SIG-M5 treated with dmso at 0.1 percent for 504 hours (cell line): ENCODE measurements at regions not wholly inside any gene's neighbourhood (a gene's known extent, or its start where the extent isn't known, plus 50 kb on each side); places are given as distances from the start of the nearest gene placed in this dataset.

ENCODE experiments used
- DNase-seq: peaks from one replicate; lab custom pipeline; 2025; ENCODE audit not compliant: unreplicated experiment; lab: John Stamatoyannopoulos, UW

- DNase-seq = no peak
These were observed 230.0 kb upstream of the MTNR1B start for GRCh38 chr11:92739491-92739890.

DNA sequence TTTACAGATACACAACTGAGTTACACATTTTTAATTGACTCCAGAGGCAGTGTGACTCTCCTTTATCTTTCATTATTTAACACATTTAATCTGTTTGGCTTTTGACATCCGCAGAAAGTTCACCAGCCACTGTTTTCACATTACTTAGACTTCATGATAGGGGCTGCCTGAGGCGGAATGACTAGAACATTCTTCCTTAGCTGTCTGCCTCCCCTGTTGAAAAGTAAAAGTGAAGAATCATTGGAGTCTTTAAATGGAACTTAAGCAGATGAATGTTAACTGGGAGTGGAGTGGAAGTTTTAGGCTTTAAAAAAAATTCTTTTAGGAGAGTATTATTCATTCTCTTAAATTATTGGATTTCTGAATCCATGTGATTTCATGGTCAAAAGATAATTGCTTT is 229.2 kb upstream of the MTNR1B start:
- no peak for DNase-seq

- DNase-seq = no peak
These were observed 224.4 kb upstream of the MTNR1B start for GRCh38 chr11:92744929-92745585.

- DNase-seq = no peak
These were observed 218.7 kb upstream of the MTNR1B start for GRCh38 chr11:92750794-92751193.

DNA sequence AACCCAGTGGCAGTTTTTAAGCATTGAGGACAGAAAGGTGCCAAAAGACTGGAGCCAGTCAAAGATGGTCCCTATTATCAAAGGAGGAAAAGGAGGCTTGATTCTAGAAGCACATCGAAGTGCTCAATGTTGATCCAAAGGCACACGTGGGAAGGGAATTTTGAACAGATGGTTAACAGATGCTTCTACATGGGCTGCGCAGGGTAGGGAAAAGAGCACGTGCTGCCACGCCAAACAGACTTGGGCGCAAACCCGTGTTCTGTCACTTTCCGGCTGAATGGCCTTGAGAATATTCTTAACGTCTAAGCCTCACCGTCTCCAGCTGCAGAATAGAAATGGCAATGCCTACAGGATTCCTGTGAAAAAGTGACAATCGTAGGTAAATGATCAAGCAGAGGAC is 217.9 kb upstream of the MTNR1B start:
- DNase-seq = no peak

- no peak for DNase-seq
These were observed 217.3 kb upstream of the MTNR1B start for GRCh38 chr11:92752122-92752521.

DNA sequence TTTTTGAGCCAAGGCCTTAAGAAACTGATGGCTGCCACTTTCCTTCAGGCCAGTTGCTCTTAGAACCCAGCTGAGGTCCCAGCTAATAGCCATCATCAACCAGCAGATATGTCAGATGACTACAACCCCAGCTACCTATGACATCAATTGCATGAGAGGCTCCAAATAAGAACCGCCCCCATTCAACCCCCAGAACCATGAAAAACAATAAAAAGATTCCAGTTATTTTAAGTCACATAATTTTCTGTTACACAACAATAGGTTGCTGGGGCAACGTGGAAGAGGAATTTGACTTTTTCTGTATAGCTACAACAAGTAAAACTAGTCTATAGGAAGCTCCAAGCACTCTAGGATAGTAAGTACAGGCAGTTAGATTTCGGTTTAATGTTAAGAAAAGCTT is 216.3 kb upstream of the MTNR1B start:
- no peak for DNase-seq

- no peak for DNase-seq
These were observed 211.1 kb upstream of the MTNR1B start for GRCh38 chr11:92758241-92758780.

GRCh38 chr11:92759571-92760214 is 209.8 kb upstream of the MTNR1B start:
- no peak for DNase-seq

DNA sequence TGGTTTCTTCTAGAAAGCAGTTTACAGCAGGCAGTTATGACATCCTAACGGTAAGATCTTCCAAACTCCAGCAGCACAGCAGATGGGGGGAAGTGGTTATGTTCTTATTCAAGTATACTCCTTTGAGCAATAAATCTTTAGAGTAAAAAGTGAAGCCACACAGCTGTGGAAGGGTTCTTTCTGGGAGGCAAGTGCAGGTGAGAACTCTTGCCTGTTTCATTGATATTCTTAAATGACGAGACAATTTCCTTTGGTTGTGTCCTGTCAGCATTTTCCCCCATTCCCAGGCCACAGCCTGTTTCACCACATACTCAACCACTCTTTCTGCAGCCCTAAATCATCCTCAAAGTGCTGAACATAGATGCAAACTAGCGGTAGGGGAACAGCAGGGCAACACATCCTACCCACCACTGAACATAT is 207.3 kb upstream of the MTNR1B start:
- no peak for DNase-seq

GRCh38 chr11:92763336-92763735 is 206.1 kb upstream of the MTNR1B start:
- no peak for DNase-seq

GRCh38 chr11:92764128-92764527 is 205.3 kb upstream of the MTNR1B start:
- DNase-seq = no peak

DNA sequence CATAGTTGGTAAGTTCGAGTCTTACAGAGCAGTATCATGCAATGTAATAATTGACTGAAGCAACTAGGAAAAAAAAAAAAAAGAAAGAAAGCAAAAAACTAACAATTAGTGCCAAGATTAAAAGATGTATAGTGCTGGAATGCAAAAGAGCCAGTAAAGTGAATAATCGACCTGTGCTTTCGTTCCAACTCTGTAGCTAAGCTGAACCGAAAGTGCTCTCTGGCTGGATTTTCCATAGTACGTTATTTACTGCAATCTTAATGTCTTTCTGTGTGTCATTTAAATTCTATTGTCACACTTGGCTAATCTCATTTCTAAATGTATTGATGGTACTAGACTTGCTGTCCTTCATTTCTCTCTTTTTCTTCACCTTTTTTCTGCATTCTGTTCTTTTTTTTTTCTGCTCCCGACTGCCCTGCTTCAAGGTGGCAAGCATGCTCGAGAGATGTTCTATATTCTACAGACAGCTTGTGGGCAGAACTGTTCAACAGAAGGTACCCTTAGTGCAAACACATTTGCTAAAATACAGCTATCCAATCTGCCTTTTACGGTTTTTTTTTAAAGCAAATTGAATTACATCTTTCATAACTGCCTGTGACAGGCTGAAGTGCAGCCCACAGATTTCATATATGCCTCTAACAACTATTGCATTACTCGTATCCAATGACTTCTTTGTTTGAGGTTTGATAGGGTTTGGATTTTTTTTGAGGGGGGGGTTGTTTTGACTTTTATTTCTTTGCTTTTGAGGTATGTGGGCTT is 204.2 kb upstream of the MTNR1B start:
- DNase-seq = no peak

DNA sequence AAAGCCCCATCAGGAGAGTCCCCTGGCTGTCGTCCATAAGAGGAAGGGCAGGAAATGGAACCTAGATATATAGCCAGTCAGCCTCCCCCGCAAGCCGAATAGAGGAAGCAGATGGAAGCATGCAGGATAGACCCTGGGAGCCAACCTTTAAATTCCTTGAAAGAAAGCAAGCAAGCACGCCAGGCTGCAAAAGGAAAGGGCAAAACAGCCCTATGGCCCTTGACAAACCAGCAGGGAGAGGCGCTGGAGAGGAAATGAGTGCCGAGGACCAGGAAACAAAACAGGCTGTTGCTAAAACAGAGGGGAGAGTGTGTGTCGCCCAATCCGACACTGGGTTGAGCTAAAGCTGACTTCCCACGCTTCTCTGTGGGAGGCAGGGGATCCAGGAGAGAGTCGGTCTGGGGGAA is 203.5 kb upstream of the MTNR1B start:
- no peak for DNase-seq

DNA sequence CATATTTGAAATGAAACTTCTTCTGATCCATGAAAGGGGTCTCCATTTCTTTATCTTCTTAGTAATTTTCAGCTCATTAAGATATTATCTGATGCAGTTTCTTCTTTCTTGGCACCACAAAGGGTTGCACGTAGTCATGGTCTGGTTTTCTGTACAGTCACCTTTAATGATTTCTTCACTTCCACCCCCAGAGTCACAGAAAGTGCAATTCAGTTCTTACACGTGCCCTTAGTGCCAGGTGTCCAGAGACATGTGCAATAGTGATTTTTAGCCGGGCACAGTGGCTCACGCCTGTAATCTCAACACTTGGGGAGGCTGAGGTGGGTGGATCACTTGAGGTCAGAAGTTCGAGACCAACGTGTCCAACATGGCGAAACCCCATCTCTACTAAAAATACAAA is 202.8 kb upstream of the MTNR1B start:
- DNase-seq = no peak

- no peak for DNase-seq
These were observed 202.0 kb upstream of the MTNR1B start for GRCh38 chr11:92767416-92767815.

DNA sequence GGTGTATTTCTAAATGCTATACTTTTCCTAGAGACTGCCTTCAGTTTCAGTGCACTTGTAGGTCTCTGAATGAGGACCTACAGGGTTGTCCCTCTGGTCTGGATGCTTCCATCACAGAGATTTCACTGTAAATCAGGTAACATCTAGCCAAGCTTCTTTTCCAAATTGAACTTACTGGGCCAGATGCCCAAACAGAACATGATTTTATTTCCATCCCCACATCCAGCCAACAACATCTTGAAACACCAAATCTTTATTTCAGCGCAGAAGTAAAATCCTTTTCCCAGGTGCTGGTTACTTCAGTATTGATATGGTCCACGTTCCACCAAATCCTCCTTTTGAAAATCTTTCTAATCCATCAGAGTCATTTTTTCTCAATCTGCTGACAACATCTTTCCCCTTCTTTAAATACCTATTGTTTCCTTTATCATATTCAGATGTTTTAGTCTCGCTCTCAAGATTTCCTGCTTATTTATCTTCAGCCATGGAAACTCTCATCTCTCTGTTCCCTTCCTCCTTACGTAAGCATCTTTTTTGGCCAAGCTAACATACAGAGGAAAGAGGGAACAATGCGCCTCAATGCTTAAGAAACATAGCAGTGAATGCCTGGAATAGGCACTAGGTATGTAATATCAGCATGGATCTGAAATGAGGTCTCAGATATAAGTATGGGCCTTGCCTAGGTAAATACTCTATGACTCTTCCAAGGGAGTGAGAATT is 201.2 kb upstream of the MTNR1B start:
- DNase-seq = no peak

- no peak for DNase-seq
These were observed 200.3 kb upstream of the MTNR1B start for GRCh38 chr11:92769112-92769511.

- no peak for DNase-seq
These were observed 199.0 kb upstream of the MTNR1B start for GRCh38 chr11:92770419-92770818.

DNA sequence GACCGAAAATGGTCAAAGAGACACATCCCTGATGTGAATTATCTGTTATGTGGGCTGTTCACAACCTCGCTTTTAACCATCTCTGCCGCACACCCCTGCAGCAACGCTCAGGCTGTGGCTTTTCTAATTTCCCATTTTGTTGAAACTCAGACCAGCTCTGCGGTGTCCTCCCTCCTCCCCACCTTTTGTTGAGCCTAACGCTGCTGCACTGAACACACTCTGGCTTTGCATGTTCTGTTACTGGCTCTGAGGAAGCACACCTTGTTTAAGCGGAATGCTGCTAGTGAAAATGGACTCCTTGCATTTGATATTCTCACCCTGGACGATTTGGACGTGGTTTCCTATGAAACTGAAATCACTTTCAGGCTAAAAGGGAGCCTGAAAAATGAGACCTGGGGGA is 198.5 kb upstream of the MTNR1B start:
- no peak for DNase-seq

DNA sequence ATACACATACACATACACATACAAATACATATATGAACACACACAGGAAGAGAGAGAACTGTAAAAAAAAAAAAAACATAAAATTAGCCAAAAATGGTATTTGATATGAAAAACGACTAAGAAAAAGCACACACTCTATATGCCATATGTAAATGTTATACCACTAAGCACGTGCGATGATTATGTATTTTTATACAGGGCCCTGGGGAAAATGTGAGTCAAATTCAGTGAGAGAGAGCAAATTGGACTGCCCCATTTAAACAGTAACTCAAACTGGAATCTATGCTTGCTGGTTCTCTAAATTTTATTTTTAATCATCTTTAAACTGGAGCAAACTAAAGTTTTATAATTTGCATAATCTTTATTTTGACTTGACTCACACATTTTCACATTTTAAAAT is 197.8 kb upstream of the MTNR1B start:
- DNase-seq = no peak
